GM23338 (cell line): ENCODE measurements at regions not wholly inside any gene's neighbourhood (a gene's known extent, or its start where the extent isn't known, plus 50 kb on each side); places are given as distances from the start of the nearest gene placed in this dataset.

Experiments used
- ATAC-seq: fragments of 200-7000 bp; cut with Tn5 transposase; 3 replicates; pipeline ENCODE4 v1.9.1; 2020
- DNase-seq: peaks from one replicate; pipeline ENCODE4 v3.0.0-alpha.2; 2015; ENCODE audit warnings: low spot score
- H2AFZ ChIP-seq: fragments of 200-600 bp; sonication (generic); 2 replicates; pipeline ENCODE4 v1.8.0; 2016; ENCODE audit warnings: antibody characterized with exemption, mild to moderate bottlenecking, moderate library complexity
- H3F3A ChIP-seq: fragments of 200-600 bp; sonication (generic); replicated peaks from 2 replicates; pipeline ENCODE4 v1.8.0; 2017; ENCODE audit warnings: antibody characterized with exemption, mixed run types, low read depth
- H3K27ac ChIP-seq: fragments of 200-600 bp; sonication (generic); 2 replicates; pipeline ENCODE4 v1.6.1; 2016; ENCODE audit warnings: low read depth
- H3K27me3 ChIP-seq: fragments of 200-600 bp; sonication (generic); 2 replicates; pipeline ENCODE4 v1.8.0; 2016; ENCODE audit warnings: mild to moderate bottlenecking, mixed run types, moderate library complexity; ENCODE audit not compliant: insufficient read depth
- H3K36me3 ChIP-seq: fragments of 200-600 bp; sonication (generic); 2 replicates; pipeline ENCODE4 v1.8.0; 2016; ENCODE audit warnings: mild to moderate bottlenecking; ENCODE audit not compliant: insufficient read depth
- H3K4me1 ChIP-seq: fragments of 200-600 bp; sonication (generic); 2 replicates; pipeline ENCODE4 v1.8.0; 2016; ENCODE audit warnings: mild to moderate bottlenecking, moderate library complexity; ENCODE audit not compliant: insufficient read depth
- H3K4me2 ChIP-seq: fragments of 200-600 bp; sonication (generic); 2 replicates; pipeline ENCODE4 v1.7.1; 2017; ENCODE audit warnings: mixed run types
- H3K4me3 ChIP-seq: fragments of 200-600 bp; sonication (generic); 2 replicates; pipeline ENCODE4 v1.6.1; 2016; ENCODE audit warnings: mixed run types
- H3K79me2 ChIP-seq: fragments of 200-600 bp; sonication (generic); replicated peaks from 2 replicates; pipeline ENCODE4 v1.8.0; 2017; ENCODE audit warnings: mild to moderate bottlenecking; ENCODE audit not compliant: insufficient read depth
- H3K9me2 ChIP-seq: fragments of 200-600 bp; sonication (generic); 2 replicates; pipeline ENCODE4 v1.8.0; 2017; ENCODE audit not compliant: insufficient read depth
- H4K20me1 ChIP-seq: fragments of 200-600 bp; sonication (generic); replicated peaks from 2 replicates; pipeline ENCODE4 v1.8.0; 2017; ENCODE audit warnings: mild to moderate bottlenecking; ENCODE audit not compliant: insufficient read depth
- H3K27ac Mint-ChIP-seq: 2 replicates; pipeline ENCODE4 v1.8.0; 2020; ENCODE audit warnings: inconsistent platforms, mild to moderate bottlenecking, moderate library complexity, mixed read lengths
- H3K27me3 Mint-ChIP-seq: 3 replicates; pipeline ENCODE4 v1.8.0; 2022; ENCODE audit warnings: low read depth, mild to moderate bottlenecking, moderate library complexity, mixed read lengths, inconsistent platforms; ENCODE audit not compliant: insufficient read depth, poor library complexity
- H3K36me3 Mint-ChIP-seq: 3 replicates; pipeline ENCODE4 v1.8.0; 2021; ENCODE audit warnings: low read depth, mild to moderate bottlenecking, inconsistent platforms, moderate library complexity, mixed read lengths
- H3K4me1 Mint-ChIP-seq: 3 replicates; pipeline ENCODE4 v1.8.0; 2020; ENCODE audit warnings: mild to moderate bottlenecking, inconsistent platforms, mixed read lengths
- H3K4me3 Mint-ChIP-seq: 3 replicates; pipeline ENCODE4 v1.8.0; 2021; ENCODE audit warnings: moderate library complexity, mild to moderate bottlenecking, inconsistent platforms, mixed read lengths
- H3K9me3 Mint-ChIP-seq: 3 replicates; pipeline ENCODE4 v1.8.0; 2020; ENCODE audit warnings: moderate library complexity, mild to moderate bottlenecking, inconsistent platforms, mixed read lengths
- EZH2 ChIP-seq: fragments of 200-600 bp; sonication (generic); IDR thresholded peaks from one replicate; pipeline ENCODE4 v1.8.0; 2017; ENCODE audit warnings: antibody characterized with exemption, mild to moderate bottlenecking, low read depth; ENCODE audit not compliant: unreplicated experiment
- EZH2phosphoT487 ChIP-seq: fragments of 200-600 bp; sonication (generic); IDR thresholded peaks from one replicate; pipeline ENCODE4 v1.8.1; 2018; ENCODE audit warnings: antibody characterized with exemption; ENCODE audit not compliant: unreplicated experiment
- JUNB ChIP-seq: IDR thresholded peaks from one replicate; pipeline ENCODE4 v1.6.1; 2016; ENCODE audit warnings: antibody characterized with exemption; ENCODE audit not compliant: unreplicated experiment
- NANOG ChIP-seq: IDR thresholded peaks from 2 replicates; pipeline ENCODE4 v1.6.1; 2016; ENCODE audit warnings: antibody characterized with exemption, borderline replicate concordance
- POLR2AphosphoS5 ChIP-seq: IDR thresholded peaks from 2 replicates; pipeline ENCODE4 v1.6.1; 2016; ENCODE audit warnings: antibody characterized with exemption, low read depth
- STAT1 ChIP-seq: IDR thresholded peaks from one replicate; pipeline ENCODE4 v1.6.1; 2016; ENCODE audit warnings: antibody characterized with exemption; ENCODE audit not compliant: unreplicated experiment
- ZNF114 ChIP-seq: fragments of 250-450 bp; sonication (Bioruptor Pico); IDR thresholded peaks from 2 replicates; pipeline ENCODE4 v1.5.0; 2020; ENCODE audit warnings: mild to moderate bottlenecking, moderate library complexity
- ZNF331 ChIP-seq: fragments of 250-450 bp; sonication (Bioruptor Pico); IDR thresholded peaks from 2 replicates; pipeline ENCODE4 v1.5.0; 2020; ENCODE audit warnings: low read depth, mild to moderate bottlenecking, moderate library complexity
- TF ChIP-seq, protein P1 (sequence below): IDR thresholded peaks from 2 replicates; pipeline ENCODE4 v1.6.1; 2016; ENCODE audit warnings: antibody characterized with exemption
- TF ChIP-seq, protein P2 (sequence below), 2 experiments: fragments of 200-600 bp in 1 of 2; sonication (generic) in 1 of 2; conservative IDR thresholded peaks; 2 replicates each; pipeline versions ENCODE4 v1.5.1 to v1.6.1; 2016 to 2017; ENCODE audit warnings: antibody characterized with exemption in 2 of 2, low read depth in 2 of 2, mild to moderate bottlenecking in 2 of 2, moderate library complexity in 1 of 2
- TF ChIP-seq, protein P3 (sequence below): IDR thresholded peaks from one replicate; pipeline ENCODE4 v1.6.1; 2018; ENCODE audit warnings: antibody characterized with exemption; ENCODE audit not compliant: unreplicated experiment
- TF ChIP-seq, protein P4 (sequence below): fragments of 250-450 bp; sonication (Bioruptor Pico); IDR thresholded peaks from 2 replicates; pipeline ENCODE4 v1.5.0; 2020; ENCODE audit warnings: mild to moderate bottlenecking, moderate library complexity

DNA sequence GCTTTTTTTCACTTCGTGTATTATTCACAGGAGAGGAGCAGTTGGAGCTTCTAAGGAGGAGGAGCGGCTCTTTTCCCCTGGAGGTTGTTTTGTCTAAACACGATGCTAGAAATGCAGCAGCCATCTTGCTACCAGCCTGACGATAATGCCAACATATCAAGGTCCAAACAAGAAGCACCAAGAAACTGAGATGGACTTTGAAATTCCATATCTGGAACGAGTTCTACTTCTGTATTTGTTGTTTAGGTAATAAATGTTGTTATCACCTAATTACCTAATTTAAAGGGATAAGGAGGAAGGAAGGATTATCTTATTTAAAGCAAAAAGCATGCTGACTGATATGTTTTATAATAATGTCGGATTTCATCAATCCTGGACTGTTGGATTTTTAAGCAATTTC, 174.4 kb upstream of the TMPO start (continued):
- TF ChIP-seq, protein P1, sequence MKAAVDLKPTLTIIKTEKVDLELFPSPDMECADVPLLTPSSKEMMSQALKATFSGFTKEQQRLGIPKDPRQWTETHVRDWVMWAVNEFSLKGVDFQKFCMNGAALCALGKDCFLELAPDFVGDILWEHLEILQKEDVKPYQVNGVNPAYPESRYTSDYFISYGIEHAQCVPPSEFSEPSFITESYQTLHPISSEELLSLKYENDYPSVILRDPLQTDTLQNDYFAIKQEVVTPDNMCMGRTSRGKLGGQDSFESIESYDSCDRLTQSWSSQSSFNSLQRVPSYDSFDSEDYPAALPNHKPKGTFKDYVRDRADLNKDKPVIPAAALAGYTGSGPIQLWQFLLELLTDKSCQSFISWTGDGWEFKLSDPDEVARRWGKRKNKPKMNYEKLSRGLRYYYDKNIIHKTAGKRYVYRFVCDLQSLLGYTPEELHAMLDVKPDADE, result no peak
- TF ChIP-seq EZH2phosphoT487 (no peak), ZNF331 (CRISPR knock-in tag) (no peak)

DNA sequence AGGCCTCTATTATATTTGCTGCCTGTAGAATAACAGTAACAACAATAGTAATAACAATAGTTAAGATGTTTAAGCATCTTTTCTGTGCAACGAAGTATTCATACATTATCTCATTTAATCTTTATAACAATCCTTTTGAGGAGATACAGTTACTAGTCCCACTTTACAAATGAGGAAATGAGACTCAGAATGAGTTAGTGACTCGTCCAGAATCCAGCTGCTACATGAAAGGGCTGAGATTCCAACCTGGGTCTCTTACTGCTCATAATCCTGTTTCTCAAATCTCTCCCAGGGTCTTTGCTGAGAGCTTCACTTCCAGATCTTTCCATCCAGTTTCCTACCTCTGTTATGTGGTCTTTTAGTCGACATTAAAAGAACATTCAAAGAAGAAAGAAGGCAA, 173.7 kb upstream of the TMPO start:
- Mint-ChIP-seq H3K4me3 (no peak overlapping the region), H3K9me3 (peaks cover 3% of the 10 kb centered on the region; the same call in 2 of the 3 replicates), H3K4me1 (peaks cover 21% of the 10 kb centered on the region), H3K27ac (no peak overlapping the region), H3K36me3 (peaks cover 4% of the 10 kb centered on the region; the same call in 1 of the 3 replicates), H3K27me3 (peaks cover 3% of the 10 kb centered on the region)
- DNase-seq (no peak), ATAC-seq (no peak)
- H3K4me1 ChIP-seq, result peaks cover 20% of the 10 kb centered on the region
- H3K4me2 ChIP-seq, result no peak overlapping the region
- no peaks in the 10 kb centered on the region for H3K36me3 ChIP-seq
- no peaks in the 10 kb centered on the region for H3F3A ChIP-seq
- H3K9me2 ChIP-seq, result peaks cover 12% of the 10 kb centered on the region
- no peaks in the 10 kb centered on the region for H4K20me1 ChIP-seq
- no peak overlapping the region for H2AFZ ChIP-seq
- H3K4me3 ChIP-seq, result no peak overlapping the region
- no peak overlapping the region for H3K27ac ChIP-seq
- H3K27me3 ChIP-seq, result no peaks in the 10 kb centered on the region
- no peaks in the 10 kb centered on the region for H3K79me2 ChIP-seq
- TF ChIP-seq ZNF114 (CRISPR knock-in tag), result no peak
- no peak for TF ChIP-seq JUNB
- TF ChIP-seq, protein P2, sequence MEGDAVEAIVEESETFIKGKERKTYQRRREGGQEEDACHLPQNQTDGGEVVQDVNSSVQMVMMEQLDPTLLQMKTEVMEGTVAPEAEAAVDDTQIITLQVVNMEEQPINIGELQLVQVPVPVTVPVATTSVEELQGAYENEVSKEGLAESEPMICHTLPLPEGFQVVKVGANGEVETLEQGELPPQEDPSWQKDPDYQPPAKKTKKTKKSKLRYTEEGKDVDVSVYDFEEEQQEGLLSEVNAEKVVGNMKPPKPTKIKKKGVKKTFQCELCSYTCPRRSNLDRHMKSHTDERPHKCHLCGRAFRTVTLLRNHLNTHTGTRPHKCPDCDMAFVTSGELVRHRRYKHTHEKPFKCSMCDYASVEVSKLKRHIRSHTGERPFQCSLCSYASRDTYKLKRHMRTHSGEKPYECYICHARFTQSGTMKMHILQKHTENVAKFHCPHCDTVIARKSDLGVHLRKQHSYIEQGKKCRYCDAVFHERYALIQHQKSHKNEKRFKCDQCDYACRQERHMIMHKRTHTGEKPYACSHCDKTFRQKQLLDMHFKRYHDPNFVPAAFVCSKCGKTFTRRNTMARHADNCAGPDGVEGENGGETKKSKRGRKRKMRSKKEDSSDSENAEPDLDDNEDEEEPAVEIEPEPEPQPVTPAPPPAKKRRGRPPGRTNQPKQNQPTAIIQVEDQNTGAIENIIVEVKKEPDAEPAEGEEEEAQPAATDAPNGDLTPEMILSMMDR (conservative IDR thresholded peaks at IDR 0.05; ENCODE audit: low read depth in 2 of 2), result no peak
- TF ChIP-seq, protein P3, sequence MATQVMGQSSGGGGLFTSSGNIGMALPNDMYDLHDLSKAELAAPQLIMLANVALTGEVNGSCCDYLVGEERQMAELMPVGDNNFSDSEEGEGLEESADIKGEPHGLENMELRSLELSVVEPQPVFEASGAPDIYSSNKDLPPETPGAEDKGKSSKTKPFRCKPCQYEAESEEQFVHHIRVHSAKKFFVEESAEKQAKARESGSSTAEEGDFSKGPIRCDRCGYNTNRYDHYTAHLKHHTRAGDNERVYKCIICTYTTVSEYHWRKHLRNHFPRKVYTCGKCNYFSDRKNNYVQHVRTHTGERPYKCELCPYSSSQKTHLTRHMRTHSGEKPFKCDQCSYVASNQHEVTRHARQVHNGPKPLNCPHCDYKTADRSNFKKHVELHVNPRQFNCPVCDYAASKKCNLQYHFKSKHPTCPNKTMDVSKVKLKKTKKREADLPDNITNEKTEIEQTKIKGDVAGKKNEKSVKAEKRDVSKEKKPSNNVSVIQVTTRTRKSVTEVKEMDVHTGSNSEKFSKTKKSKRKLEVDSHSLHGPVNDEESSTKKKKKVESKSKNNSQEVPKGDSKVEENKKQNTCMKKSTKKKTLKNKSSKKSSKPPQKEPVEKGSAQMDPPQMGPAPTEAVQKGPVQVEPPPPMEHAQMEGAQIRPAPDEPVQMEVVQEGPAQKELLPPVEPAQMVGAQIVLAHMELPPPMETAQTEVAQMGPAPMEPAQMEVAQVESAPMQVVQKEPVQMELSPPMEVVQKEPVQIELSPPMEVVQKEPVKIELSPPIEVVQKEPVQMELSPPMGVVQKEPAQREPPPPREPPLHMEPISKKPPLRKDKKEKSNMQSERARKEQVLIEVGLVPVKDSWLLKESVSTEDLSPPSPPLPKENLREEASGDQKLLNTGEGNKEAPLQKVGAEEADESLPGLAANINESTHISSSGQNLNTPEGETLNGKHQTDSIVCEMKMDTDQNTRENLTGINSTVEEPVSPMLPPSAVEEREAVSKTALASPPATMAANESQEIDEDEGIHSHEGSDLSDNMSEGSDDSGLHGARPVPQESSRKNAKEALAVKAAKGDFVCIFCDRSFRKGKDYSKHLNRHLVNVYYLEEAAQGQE, result no peak
- no peak for TF ChIP-seq ZNF331 (CRISPR knock-in tag)
- TF ChIP-seq, protein P4, sequence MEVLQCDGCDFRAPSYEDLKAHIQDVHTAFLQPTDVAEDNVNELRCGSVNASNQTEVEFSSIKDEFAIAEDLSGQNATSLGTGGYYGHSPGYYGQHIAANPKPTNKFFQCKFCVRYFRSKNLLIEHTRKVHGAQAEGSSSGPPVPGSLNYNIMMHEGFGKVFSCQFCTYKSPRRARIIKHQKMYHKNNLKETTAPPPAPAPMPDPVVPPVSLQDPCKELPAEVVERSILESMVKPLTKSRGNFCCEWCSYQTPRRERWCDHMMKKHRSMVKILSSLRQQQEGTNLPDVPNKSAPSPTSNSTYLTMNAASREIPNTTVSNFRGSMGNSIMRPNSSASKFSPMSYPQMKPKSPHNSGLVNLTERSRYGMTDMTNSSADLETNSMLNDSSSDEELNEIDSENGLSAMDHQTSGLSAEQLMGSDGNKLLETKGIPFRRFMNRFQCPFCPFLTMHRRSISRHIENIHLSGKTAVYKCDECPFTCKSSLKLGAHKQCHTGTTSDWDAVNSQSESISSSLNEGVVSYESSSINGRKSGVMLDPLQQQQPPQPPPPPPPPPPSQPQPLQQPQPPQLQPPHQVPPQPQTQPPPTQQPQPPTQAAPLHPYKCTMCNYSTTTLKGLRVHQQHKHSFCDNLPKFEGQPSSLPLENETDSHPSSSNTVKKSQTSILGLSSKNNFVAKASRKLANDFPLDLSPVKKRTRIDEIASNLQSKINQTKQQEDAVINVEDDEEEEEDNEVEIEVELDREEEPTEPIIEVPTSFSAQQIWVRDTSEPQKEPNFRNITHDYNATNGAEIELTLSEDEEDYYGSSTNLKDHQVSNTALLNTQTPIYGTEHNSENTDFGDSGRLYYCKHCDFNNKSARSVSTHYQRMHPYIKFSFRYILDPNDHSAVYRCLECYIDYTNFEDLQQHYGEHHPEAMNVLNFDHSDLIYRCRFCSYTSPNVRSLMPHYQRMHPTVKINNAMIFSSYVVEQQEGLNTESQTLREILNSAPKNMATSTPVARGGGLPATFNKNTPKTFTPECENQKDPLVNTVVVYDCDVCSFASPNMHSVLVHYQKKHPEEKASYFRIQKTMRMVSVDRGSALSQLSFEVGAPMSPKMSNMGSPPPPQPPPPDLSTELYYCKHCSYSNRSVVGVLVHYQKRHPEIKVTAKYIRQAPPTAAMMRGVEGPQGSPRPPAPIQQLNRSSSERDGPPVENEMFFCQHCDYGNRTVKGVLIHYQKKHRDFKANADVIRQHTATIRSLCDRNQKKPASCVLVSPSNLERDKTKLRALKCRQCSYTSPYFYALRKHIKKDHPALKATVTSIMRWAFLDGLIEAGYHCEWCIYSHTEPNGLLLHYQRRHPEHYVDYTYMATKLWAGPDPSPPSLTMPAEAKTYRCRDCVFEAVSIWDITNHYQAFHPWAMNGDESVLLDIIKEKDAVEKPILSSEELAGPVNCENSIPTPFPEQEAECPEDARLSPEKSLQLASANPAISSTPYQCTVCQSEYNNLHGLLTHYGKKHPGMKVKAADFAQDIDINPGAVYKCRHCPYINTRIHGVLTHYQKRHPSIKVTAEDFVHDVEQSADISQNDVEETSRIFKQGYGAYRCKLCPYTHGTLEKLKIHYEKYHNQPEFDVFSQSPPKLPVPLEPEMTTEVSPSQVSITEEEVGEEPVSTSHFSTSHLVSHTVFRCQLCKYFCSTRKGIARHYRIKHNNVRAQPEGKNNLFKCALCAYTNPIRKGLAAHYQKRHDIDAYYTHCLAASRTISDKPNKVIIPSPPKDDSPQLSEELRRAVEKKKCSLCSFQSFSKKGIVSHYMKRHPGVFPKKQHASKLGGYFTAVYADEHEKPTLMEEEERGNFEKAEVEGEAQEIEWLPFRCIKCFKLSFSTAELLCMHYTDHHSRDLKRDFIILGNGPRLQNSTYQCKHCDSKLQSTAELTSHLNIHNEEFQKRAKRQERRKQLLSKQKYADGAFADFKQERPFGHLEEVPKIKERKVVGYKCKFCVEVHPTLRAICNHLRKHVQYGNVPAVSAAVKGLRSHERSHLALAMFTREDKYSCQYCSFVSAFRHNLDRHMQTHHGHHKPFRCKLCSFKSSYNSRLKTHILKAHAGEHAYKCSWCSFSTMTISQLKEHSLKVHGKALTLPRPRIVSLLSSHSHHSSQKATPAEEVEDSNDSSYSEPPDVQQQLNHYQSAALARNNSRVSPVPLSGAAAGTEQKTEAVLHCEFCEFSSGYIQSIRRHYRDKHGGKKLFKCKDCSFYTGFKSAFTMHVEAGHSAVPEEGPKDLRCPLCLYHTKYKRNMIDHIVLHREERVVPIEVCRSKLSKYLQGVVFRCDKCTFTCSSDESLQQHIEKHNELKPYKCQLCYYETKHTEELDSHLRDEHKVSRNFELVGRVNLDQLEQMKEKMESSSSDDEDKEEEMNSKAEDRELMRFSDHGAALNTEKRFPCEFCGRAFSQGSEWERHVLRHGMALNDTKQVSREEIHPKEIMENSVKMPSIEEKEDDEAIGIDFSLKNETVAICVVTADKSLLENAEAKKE (CRISPR knock-in tag), result no peak
- TF ChIP-seq NANOG, result no peak
- no peak for TF ChIP-seq STAT1
- TF ChIP-seq POLR2AphosphoS5, result no peak
- TF ChIP-seq EZH2, result no peak
- TF ChIP-seq, protein P1, result no peak
- no peak for TF ChIP-seq EZH2phosphoT487
